ENCODE measurements at regions not wholly inside any gene's neighbourhood (a gene's known extent, or its start where the extent isn't known, plus 50 kb on each side); places are given as distances from the start of the nearest gene placed in this dataset.
"Not testable (repeated sequence)": the region's sequence is repeated elsewhere in the genome, so short reads cannot be mapped to it uniquely, and the experiment has no call there.

- DNase-seq = no peak
Observed at GRCh38 chr5:82422001-82422740, 144.0 kb upstream of the RPS23 start.

- no peak for DNase-seq
Observed at GRCh38 chr5:82421119-82421518, 143.0 kb upstream of the RPS23 start.

GRCh38 chr5:82420524-82420923, 142.4 kb upstream of the RPS23 start:
- DNase-seq = not testable (repeated sequence)

GRCh38 chr5:82419559-82420332, 141.6 kb upstream of the RPS23 start:
- no peak for DNase-seq

GRCh38 chr5:82418608-82418950, 140.4 kb upstream of the RPS23 start:
- no peak for DNase-seq

GRCh38 chr5:82417776-82418607, 139.8 kb upstream of the RPS23 start:
- no peak for DNase-seq

- DNase-seq = no peak
Observed at GRCh38 chr5:82416512-82416911, 138.4 kb upstream of the RPS23 start.

- no peak for DNase-seq
Observed at GRCh38 chr5:82414041-82414388, 135.9 kb upstream of the RPS23 start.

- DNase-seq = no peak
Observed at GRCh38 chr5:82413302-82414040, 135.3 kb upstream of the RPS23 start.

GRCh38 chr5:82408033-82408432, 129.9 kb upstream of the RPS23 start:
- DNase-seq = no peak

GRCh38 chr5:82406205-82406773, 128.1 kb upstream of the RPS23 start:
- peak; percentile 46 for DNase-seq

- no peak for DNase-seq
Observed at GRCh38 chr5:82405618-82406204, 127.6 kb upstream of the RPS23 start.

- DNase-seq = no peak
Observed at GRCh38 chr5:82405161-82405560, 127.0 kb upstream of the RPS23 start.

- DNase-seq = no peak
Observed at GRCh38 chr5:82404382-82404945, 126.3 kb upstream of the RPS23 start.

- no peak for DNase-seq
Observed at GRCh38 chr5:82403724-82404123, 125.6 kb upstream of the RPS23 start.

GRCh38 chr5:82403026-82403425, 124.9 kb upstream of the RPS23 start:
- DNase-seq = no peak

- DNase-seq = no peak
Observed at GRCh38 chr5:82399111-82399510, 121.0 kb upstream of the RPS23 start.

GRCh38 chr5:82397741-82398320, 119.7 kb upstream of the RPS23 start:
- DNase-seq = no peak

- no peak for DNase-seq
Observed at GRCh38 chr5:82396871-82397514, 118.8 kb upstream of the RPS23 start.

- DNase-seq = no peak
Observed at GRCh38 chr5:82396396-82396795, 118.2 kb upstream of the RPS23 start.
